ENCODE measurements at regions not wholly inside any gene's neighbourhood (a gene's known extent, or its start where the extent isn't known, plus 50 kb on each side); places are given as distances from the start of the nearest gene placed in this dataset.

- no peak for DNase-seq (ENCODE audit: low read depth)
Observed at GRCh38 chr18:67966224-67966623, 449.7 kb upstream of the DSEL start.

GRCh38 chr18:67964462-67964861, 447.9 kb upstream of the DSEL start:
- no peak for DNase-seq (ENCODE audit: low read depth)

GRCh38 chr18:67961701-67962440, 445.4 kb upstream of the DSEL start:
- no peak for DNase-seq (ENCODE audit: low read depth)

GRCh38 chr18:67957684-67958083, 441.2 kb upstream of the DSEL start:
- DNase-seq (ENCODE audit: low read depth) = no peak

- DNase-seq (ENCODE audit: low read depth) = no peak
Observed at GRCh38 chr18:67954594-67954993, 438.1 kb upstream of the DSEL start.

GRCh38 chr18:67951137-67951536, 434.6 kb upstream of the DSEL start:
- DNase-seq (ENCODE audit: low read depth) = no peak

- no peak for DNase-seq (ENCODE audit: low read depth)
Observed at GRCh38 chr18:67938660-67939059, 422.1 kb upstream of the DSEL start.

GRCh38 chr18:67935638-67936037, 419.1 kb upstream of the DSEL start:
- no peak for DNase-seq (ENCODE audit: low read depth)

- no peak for DNase-seq (ENCODE audit: low read depth)
Observed at GRCh38 chr18:67933271-67933670, 416.8 kb upstream of the DSEL start.

- DNase-seq (ENCODE audit: low read depth) = no peak
Observed at GRCh38 chr18:67932271-67932670, 415.8 kb upstream of the DSEL start.

GRCh38 chr18:67926929-67927864, 410.7 kb upstream of the DSEL start:
- no peak for DNase-seq (ENCODE audit: low read depth)

- no peak for DNase-seq (ENCODE audit: low read depth)
Observed at GRCh38 chr18:67924656-67925055, 408.1 kb upstream of the DSEL start.

GRCh38 chr18:67919316-67919715, 402.8 kb upstream of the DSEL start:
- DNase-seq (ENCODE audit: low read depth) = no peak

- no peak for DNase-seq (ENCODE audit: low read depth)
Observed at GRCh38 chr18:67916097-67916496, 399.6 kb upstream of the DSEL start.

GRCh38 chr18:67913040-67913439, 396.5 kb upstream of the DSEL start:
- DNase-seq (ENCODE audit: low read depth) = no peak

GRCh38 chr18:67901573-67901972, 385.1 kb upstream of the DSEL start:
- DNase-seq (ENCODE audit: low read depth) = no peak

- DNase-seq (ENCODE audit: low read depth) = no peak
Observed at GRCh38 chr18:67896451-67896850, 379.9 kb upstream of the DSEL start.

- DNase-seq (ENCODE audit: low read depth) = no peak
Observed at GRCh38 chr18:67893916-67894315, 377.4 kb upstream of the DSEL start.

- DNase-seq (ENCODE audit: low read depth) = no peak
Observed at GRCh38 chr18:67876871-67877270, 360.4 kb upstream of the DSEL start.

GRCh38 chr18:67875944-67876343, 359.4 kb upstream of the DSEL start:
- no peak for DNase-seq (ENCODE audit: low read depth)

- no peak for DNase-seq (ENCODE audit: low read depth)
Observed at GRCh38 chr18:67875060-67875459, 358.5 kb upstream of the DSEL start.

- DNase-seq (ENCODE audit: low read depth) = no peak
Observed at GRCh38 chr18:67865400-67865799, 348.9 kb upstream of the DSEL start.

- DNase-seq (ENCODE audit: low read depth) = no peak
Observed at GRCh38 chr18:67864677-67865340, 348.3 kb upstream of the DSEL start.
